ENCODE measurements at regions not wholly inside any gene's neighbourhood (a gene's known extent, or its start where the extent isn't known, plus 50 kb on each side); places are given as distances from the start of the nearest gene placed in this dataset.

- no peak for DNase-seq (ENCODE audit: low read depth, low spot score)
Measured at GRCh38 chr1:209395169-209395568, 188.3 kb upstream of the CAMK1G start.

GRCh38 chr1:209397371-209397770 is 186.1 kb upstream of the CAMK1G start:
- no peak for DNase-seq (ENCODE audit: low read depth, low spot score)

GRCh38 chr1:209397910-209398309 is 185.6 kb upstream of the CAMK1G start:
- DNase-seq (ENCODE audit: low read depth, low spot score), result no peak

GRCh38 chr1:209398313-209398991 is 185.1 kb upstream of the CAMK1G start:
- DNase-seq (ENCODE audit: low read depth, low spot score), result peak; percentile 43

GRCh38 chr1:209399800-209400199 is 183.7 kb upstream of the CAMK1G start:
- DNase-seq (ENCODE audit: low read depth, low spot score), result no peak

- no peak for DNase-seq (ENCODE audit: low read depth, low spot score)
Measured at GRCh38 chr1:209400351-209401220, 182.9 kb upstream of the CAMK1G start.

- DNase-seq (ENCODE audit: low read depth, low spot score), result no peak
Measured at GRCh38 chr1:209402697-209403096, 180.8 kb upstream of the CAMK1G start.

- DNase-seq (ENCODE audit: low read depth, low spot score), result no peak
Measured at GRCh38 chr1:209403921-209404320, 179.6 kb upstream of the CAMK1G start.

- DNase-seq (ENCODE audit: low read depth, low spot score), result no peak
Measured at GRCh38 chr1:209404577-209404976, 178.9 kb upstream of the CAMK1G start.

GRCh38 chr1:209405183-209405814 is 178.2 kb upstream of the CAMK1G start:
- DNase-seq (ENCODE audit: low read depth, low spot score), result no peak

GRCh38 chr1:209406168-209406567 is 177.3 kb upstream of the CAMK1G start:
- DNase-seq (ENCODE audit: low read depth, low spot score), result no peak

GRCh38 chr1:209406595-209406994 is 176.9 kb upstream of the CAMK1G start:
- no peak for DNase-seq (ENCODE audit: low read depth, low spot score)

- no peak for DNase-seq (ENCODE audit: low read depth, low spot score)
Measured at GRCh38 chr1:209409780-209410179, 173.7 kb upstream of the CAMK1G start.

GRCh38 chr1:209411491-209411929 is 172.0 kb upstream of the CAMK1G start:
- DNase-seq (ENCODE audit: low read depth, low spot score), result no peak

GRCh38 chr1:209412036-209412435 is 171.5 kb upstream of the CAMK1G start:
- no peak for DNase-seq (ENCODE audit: low read depth, low spot score)

GRCh38 chr1:209412566-209412965 is 170.9 kb upstream of the CAMK1G start:
- no peak for DNase-seq (ENCODE audit: low read depth, low spot score)

- DNase-seq (ENCODE audit: low read depth, low spot score), result no peak
Measured at GRCh38 chr1:209413062-209413461, 170.5 kb upstream of the CAMK1G start.

GRCh38 chr1:209414803-209415329 is 168.6 kb upstream of the CAMK1G start:
- DNase-seq (ENCODE audit: low read depth, low spot score), result no peak

GRCh38 chr1:209416039-209416438 is 167.5 kb upstream of the CAMK1G start:
- DNase-seq (ENCODE audit: low read depth, low spot score), result no peak

GRCh38 chr1:209416716-209417115 is 166.8 kb upstream of the CAMK1G start:
- no peak for DNase-seq (ENCODE audit: low read depth, low spot score)

GRCh38 chr1:209417761-209418160 is 165.8 kb upstream of the CAMK1G start:
- DNase-seq (ENCODE audit: low read depth, low spot score), result no peak

- no peak for DNase-seq (ENCODE audit: low read depth, low spot score)
Measured at GRCh38 chr1:209420276-209420675, 163.2 kb upstream of the CAMK1G start.

All from smooth muscle cell of the brain vasculature (primary cell).